ENCODE measurements at regions not wholly inside any gene's neighbourhood (a gene's known extent, or its start where the extent isn't known, plus 50 kb on each side); places are given as distances from the start of the nearest gene placed in this dataset.
"Not testable (repeated sequence)": the region's sequence is repeated elsewhere in the genome, so short reads cannot be mapped to it uniquely, and the experiment has no call there.

DNA sequence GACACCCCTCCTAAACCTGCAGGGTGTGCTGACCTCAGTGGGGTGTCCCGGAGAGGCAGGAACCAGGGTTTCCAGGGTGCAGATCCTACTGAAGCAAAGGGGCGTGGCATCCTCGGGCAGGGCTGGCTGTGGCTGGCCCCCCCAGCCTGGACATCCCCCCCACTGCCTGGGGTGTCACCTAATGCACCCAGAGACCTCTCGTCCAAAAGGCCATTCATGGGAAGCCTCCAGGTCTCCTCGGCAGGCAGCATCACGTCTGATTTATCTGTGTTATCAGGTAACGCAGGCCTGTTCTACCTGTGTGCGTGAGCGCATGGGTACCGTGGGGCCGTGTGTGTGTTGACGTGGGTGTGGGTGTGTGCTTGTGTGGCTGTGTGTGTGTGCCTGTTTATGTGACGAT lies 210.0 kb downstream of the SHOX start:
- Histone ChIP-seq H3K27ac (ENCODE audit: extremely low read depth, low read depth, low read length) (no peak overlapping the region), H3K4me1 (replicated peaks in 1 of 2; ENCODE audit: control insufficient read depth in 2 of 2, insufficient read depth in 2 of 2, low read length in 2 of 2) (no peaks in the 10 kb centered on the region; a peak in 1 of 5 replicates), H4K20me1 (replicated peaks; ENCODE audit: control insufficient read depth, insufficient read depth, low read length) (no peaks in the 10 kb centered on the region), H3K4me2 (ENCODE audit: insufficient read depth, low read length) (no peak overlapping the region), H3K4me3 (no peak overlapping the region), H3K79me2 (ENCODE audit: control insufficient read depth, insufficient read depth, low read length) (no peaks in the 10 kb centered on the region), H3K27me3 (ENCODE audit: control insufficient read depth in 2 of 2, insufficient read depth in 2 of 2, low read length in 2 of 2) (no peaks in the 10 kb centered on the region), H3K9ac (ENCODE audit: insufficient read depth in 1 of 2, low read depth in 2 of 2, low read length in 2 of 2) (no peak overlapping the region), H2AFZ (ENCODE audit: low read depth, low read length) (no peak overlapping the region), H3K36me3 (ENCODE audit: control insufficient read depth, insufficient read depth, low read length) (no peaks in the 10 kb centered on the region), H3K9me3 (replicated peaks; ENCODE audit: control insufficient read depth, insufficient read depth, low read depth, low read length) (0 out of 2 replicates have a peak, but pooled peaks cover 2% of the 10 kb centered on the region), H3K9me1 (ENCODE audit: control insufficient read depth, insufficient read depth, low read length) (no peaks in the 10 kb centered on the region)
- ChIA-PET CTCF (ENCODE audit: low intra/inter-chr PET ratio) (no interaction called here), POLR2A (no interaction called here)
- WGBS (ENCODE audit: insufficient coverage, low coverage, missing lambda C conversion rate) = under 1% methylated on average over 11 of the region's 13 CpGs
- BruUV-seq (replicated peaks) = no TSS peak
- TF ChIP-seq ZNF146 (CRISPR knock-in tag; IDR thresholded peaks at IDR 0.05; ENCODE audit: unreplicated experiment) (no peak), SIN3A (IDR thresholded peaks at IDR 0.05; ENCODE audit: borderline replicate concordance in 2 of 2, control insufficient read depth in 1 of 2, low read depth in 2 of 2, low read length in 2 of 2) (no peak), KLF1 (tag; IDR thresholded peaks at IDR 0.05) (no peak), ZNF224 (CRISPR knock-in tag; IDR thresholded peaks at IDR 0.05) (no peak), ARNT (IDR thresholded peaks at IDR 0.05) (no peak)
- TF ChIP-seq, protein P1, sequence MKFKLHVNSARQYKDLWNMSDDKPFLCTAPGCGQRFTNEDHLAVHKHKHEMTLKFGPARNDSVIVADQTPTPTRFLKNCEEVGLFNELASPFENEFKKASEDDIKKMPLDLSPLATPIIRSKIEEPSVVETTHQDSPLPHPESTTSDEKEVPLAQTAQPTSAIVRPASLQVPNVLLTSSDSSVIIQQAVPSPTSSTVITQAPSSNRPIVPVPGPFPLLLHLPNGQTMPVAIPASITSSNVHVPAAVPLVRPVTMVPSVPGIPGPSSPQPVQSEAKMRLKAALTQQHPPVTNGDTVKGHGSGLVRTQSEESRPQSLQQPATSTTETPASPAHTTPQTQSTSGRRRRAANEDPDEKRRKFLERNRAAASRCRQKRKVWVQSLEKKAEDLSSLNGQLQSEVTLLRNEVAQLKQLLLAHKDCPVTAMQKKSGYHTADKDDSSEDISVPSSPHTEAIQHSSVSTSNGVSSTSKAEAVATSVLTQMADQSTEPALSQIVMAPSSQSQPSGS (CRISPR knock-in tag; IDR thresholded peaks at IDR 0.05) = no peak
- intact Hi-C loops (cut with micrococcal nuclease) = no loop called here
- in situ Hi-C loops (cut with MboI) = no loop called here
- ATAC-seq (no peak), DNase-seq (ENCODE audit: extremely low read depth in 1 of 4, low spot score in 3 of 4) (no peak), FAIRE-seq (no peak)

DNA sequence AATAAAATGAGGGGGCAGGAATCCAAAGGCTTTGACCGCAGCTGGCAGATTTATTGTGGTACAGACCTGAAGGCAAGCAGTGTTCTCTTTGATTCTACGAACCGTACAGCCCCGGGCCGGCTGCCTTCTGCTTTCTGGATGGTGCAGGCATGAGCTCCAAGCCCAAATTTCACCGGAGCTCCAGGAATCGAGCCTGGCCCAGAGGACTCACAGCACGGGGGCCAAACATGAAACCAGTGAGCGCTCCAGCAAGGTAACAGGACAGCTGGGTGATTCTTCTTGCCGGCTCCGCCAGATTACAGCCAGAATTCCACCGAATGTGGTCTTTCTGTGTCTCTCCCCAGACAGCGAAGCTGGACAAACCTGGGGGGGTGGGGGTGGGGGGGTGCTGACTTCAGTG lies 208.1 kb downstream of the SHOX start:
- CTCF ChIA-PET (ENCODE audit: low intra/inter-chr PET ratio); H3K79me2 ChIP-seq (ENCODE audit: control insufficient read depth, insufficient read depth, low read length); H2AFZ ChIP-seq (ENCODE audit: low read depth, low read length); BruUV-seq (replicated peaks); intact Hi-C loops (cut with micrococcal nuclease); FAIRE-seq; H4K20me1 ChIP-seq (replicated peaks; ENCODE audit: control insufficient read depth, insufficient read depth, low read length); ATAC-seq; H3K4me1 ChIP-seq (replicated peaks in 1 of 2; ENCODE audit: control insufficient read depth in 2 of 2, insufficient read depth in 2 of 2, low read length in 2 of 2); H3K27me3 ChIP-seq (ENCODE audit: control insufficient read depth in 2 of 2, insufficient read depth in 2 of 2, low read length in 2 of 2); H3K4me2 ChIP-seq (ENCODE audit: insufficient read depth, low read length); H3K4me3 ChIP-seq; H3K27ac ChIP-seq (ENCODE audit: extremely low read depth, low read depth, low read length); H3K9ac ChIP-seq (ENCODE audit: insufficient read depth in 1 of 2, low read depth in 2 of 2, low read length in 2 of 2); H3K36me3 ChIP-seq (ENCODE audit: control insufficient read depth, insufficient read depth, low read length); H3K9me3 ChIP-seq (replicated peaks; ENCODE audit: control insufficient read depth, insufficient read depth, low read depth, low read length); in situ Hi-C loops (cut with MboI); POLR2A ChIA-PET; DNase-seq (ENCODE audit: extremely low read depth in 1 of 4, low spot score in 3 of 4); H3K9me1 ChIP-seq (ENCODE audit: control insufficient read depth, insufficient read depth, low read length): not testable (repeated sequence)
- 2% methylated on average over 10 of the region's 13 CpGs for WGBS (ENCODE audit: insufficient coverage, low coverage, missing lambda C conversion rate)
